Progenitor cell of endocrine pancreas (in vitro differentiated cells): ENCODE measurements at regions not wholly inside any gene's neighbourhood (a gene's known extent, or its start where the extent isn't known, plus 50 kb on each side); places are given as distances from the start of the nearest gene placed in this dataset.

Source experiments
- DNase-seq: peaks from one replicate; pipeline ENCODE4 v3.0.0; 2021; ENCODE audit warnings: low spot score; ENCODE audit not compliant: unreplicated experiment
- H3K27ac Mint-ChIP-seq: 2 replicates; pipeline ENCODE4 v1.8.0; 2021; ENCODE audit warnings: mild to moderate bottlenecking, moderate library complexity, mixed read lengths
- H3K27me3 Mint-ChIP-seq: 2 replicates; pipeline ENCODE4 v1.8.0; 2021; ENCODE audit warnings: mixed read lengths
- H3K36me3 Mint-ChIP-seq: 2 replicates; pipeline ENCODE4 v1.8.0; 2022; ENCODE audit warnings: mixed read lengths; ENCODE audit not compliant: insufficient read depth
- H3K4me1 Mint-ChIP-seq: 2 replicates; pipeline ENCODE4 v1.8.0; 2021; ENCODE audit warnings: low read depth, mixed read lengths
- H3K4me3 Mint-ChIP-seq: 2 replicates; pipeline ENCODE4 v1.8.0; 2021; ENCODE audit warnings: low read depth, mild to moderate bottlenecking, moderate library complexity, mixed read lengths
- H3K9me3 Mint-ChIP-seq: 2 replicates; pipeline ENCODE4 v1.8.0; 2021; ENCODE audit warnings: low read depth, mixed read lengths
- CTCF ChIP-seq: fragments of 200-600 bp; sonication (generic); IDR thresholded peaks from one replicate; pipeline ENCODE4 v1.5.0; 2021; ENCODE audit warnings: antibody characterized with exemption, mild to moderate bottlenecking; ENCODE audit not compliant: unreplicated experiment

- no peaks in the 10 kb centered on the region for H3K27me3 Mint-ChIP-seq
- DNase-seq, result no peak
- no peaks in the 10 kb centered on the region for H3K9me3 Mint-ChIP-seq
- no peak overlapping the region for H3K4me3 Mint-ChIP-seq
- H3K27ac Mint-ChIP-seq, result no peak overlapping the region
- no peak for TF ChIP-seq CTCF
- H3K4me1 Mint-ChIP-seq, result no peaks in the 10 kb centered on the region
- no peaks in the 10 kb centered on the region for H3K36me3 Mint-ChIP-seq
Observed at GRCh38 chr10:108049668-108050067, 885.2 kb upstream of the SORCS1 start.

- DNase-seq, result no peak
- no peaks in the 10 kb centered on the region for H3K27me3 Mint-ChIP-seq
- no peak overlapping the region for H3K4me3 Mint-ChIP-seq
- H3K4me1 Mint-ChIP-seq, result no peaks in the 10 kb centered on the region
- H3K36me3 Mint-ChIP-seq, result no peaks in the 10 kb centered on the region
- no peak for TF ChIP-seq CTCF
- no peak overlapping the region for H3K27ac Mint-ChIP-seq
- no peaks in the 10 kb centered on the region for H3K9me3 Mint-ChIP-seq
Observed at GRCh38 chr10:108048898-108049297, 884.4 kb upstream of the SORCS1 start.

- H3K27me3 Mint-ChIP-seq, result no peaks in the 10 kb centered on the region
- TF ChIP-seq CTCF, result no peak
- no peaks in the 10 kb centered on the region for H3K9me3 Mint-ChIP-seq
- no peak overlapping the region for H3K4me3 Mint-ChIP-seq
- DNase-seq, result no peak
- peak overlapping the region; percentile 74 for H3K27ac Mint-ChIP-seq
- peaks cover 6% of the 10 kb centered on the region for H3K4me1 Mint-ChIP-seq
- H3K36me3 Mint-ChIP-seq, result no peaks in the 10 kb centered on the region
Observed at GRCh38 chr10:108039821-108040584, 875.5 kb upstream of the SORCS1 start.

GRCh38 chr10:108037061-108037460, 872.6 kb upstream of the SORCS1 start:
- no peaks in the 10 kb centered on the region for H3K36me3 Mint-ChIP-seq
- no peaks in the 10 kb centered on the region for H3K4me1 Mint-ChIP-seq
- H3K9me3 Mint-ChIP-seq, result no peaks in the 10 kb centered on the region
- no peak overlapping the region for H3K4me3 Mint-ChIP-seq
- TF ChIP-seq CTCF, result no peak
- H3K27ac Mint-ChIP-seq, result no peak overlapping the region
- DNase-seq, result no peak
- no peaks in the 10 kb centered on the region for H3K27me3 Mint-ChIP-seq

- H3K27ac Mint-ChIP-seq, result no peak overlapping the region
- H3K9me3 Mint-ChIP-seq, result no peaks in the 10 kb centered on the region
- no peaks in the 10 kb centered on the region for H3K36me3 Mint-ChIP-seq
- no peak overlapping the region for H3K4me3 Mint-ChIP-seq
- H3K4me1 Mint-ChIP-seq, result no peaks in the 10 kb centered on the region
- TF ChIP-seq CTCF, result no peak
- H3K27me3 Mint-ChIP-seq, result no peaks in the 10 kb centered on the region
- DNase-seq, result no peak
Observed at GRCh38 chr10:108036265-108036664, 871.8 kb upstream of the SORCS1 start.
